Keratinocyte (primary cell): ENCODE measurements at regions not wholly inside any gene's neighbourhood (a gene's known extent, or its start where the extent isn't known, plus 50 kb on each side); places are given as distances from the start of the nearest gene placed in this dataset.

ENCODE experiments used
- CTCF ChIP-seq, 3 experiments: IDR thresholded peaks in 1 of 3; conservative IDR thresholded peaks in 1 of 3; optimal IDR thresholded peaks in 1 of 3; 2 replicates in 2 of 3; 3 replicates in 1 of 3; pipeline versions ENCODE3 to v1.5.1; 2011; ENCODE audit warnings: low read length in 3 of 3, mild to moderate bottlenecking in 3 of 3, moderate library complexity in 2 of 3, control low read depth in 1 of 3, inconsistent platforms in 1 of 3; ENCODE audit not compliant: insufficient read depth in 2 of 3; ENCODE audit errors: extremely low read depth in 1 of 3
- EZH2 ChIP-seq: IDR thresholded peaks from one replicate; pipeline ENCODE4 v1.6.1; 2012; ENCODE audit warnings: inconsistent platforms, mild to moderate bottlenecking, low read length, moderate library complexity

GRCh38 chr5:63011158-63011557 is 432.5 kb downstream of the LRRC70 start:
- TF ChIP-seq CTCF (optimal IDR thresholded peaks at IDR 0.05 in 1 of 3, IDR thresholded peaks at IDR 0.05 in 1 of 3, conservative IDR thresholded peaks at IDR 0.05 in 1 of 3; ENCODE audit: extremely low read depth in 1 of 3, insufficient read depth in 2 of 3, low read length in 3 of 3) = no peak
- TF ChIP-seq EZH2 = no peak
